ENCODE measurements at regions not wholly inside any gene's neighbourhood (a gene's known extent, or its start where the extent isn't known, plus 50 kb on each side); places are given as distances from the start of the nearest gene placed in this dataset.
A peak's percentile ranks its signal among the peaks of the same experiment; 100 is the strongest.

DNA sequence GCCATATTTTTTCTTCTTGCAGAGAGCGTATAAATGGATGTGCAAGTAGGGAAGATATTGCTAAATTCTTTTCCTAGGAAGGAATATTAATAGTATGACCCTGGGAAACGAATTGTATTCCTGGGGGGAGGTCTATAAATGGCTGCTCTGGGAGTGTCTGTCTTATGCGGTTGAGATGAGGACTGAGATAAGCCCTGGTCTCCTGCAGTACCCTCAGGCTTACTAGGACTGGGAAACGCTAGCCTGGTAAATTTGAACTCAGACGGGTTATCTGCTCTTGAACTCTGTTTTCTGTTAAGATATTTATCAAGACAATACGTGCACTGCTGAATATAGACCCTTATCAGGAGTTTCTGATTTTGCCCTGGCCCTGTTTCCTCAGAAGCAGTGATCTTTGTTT lies 1126.4 kb upstream of the C9orf72 start:
- Mint-ChIP-seq H3K9me3 (peaks cover 13% of the 10 kb centered on the region), H3K27me3 (no peaks in the 10 kb centered on the region), H3K4me3 (no peak overlapping the region), H3K36me3 (peaks cover 16% of the 10 kb centered on the region), H3K4me1 (ENCODE audit: low read depth in 2 of 2) (no peaks in the 10 kb centered on the region), H3K27ac (no peak overlapping the region)
- no peak for ATAC-seq
- DNase-seq (ENCODE audit: low spot score), result no peak

DNA sequence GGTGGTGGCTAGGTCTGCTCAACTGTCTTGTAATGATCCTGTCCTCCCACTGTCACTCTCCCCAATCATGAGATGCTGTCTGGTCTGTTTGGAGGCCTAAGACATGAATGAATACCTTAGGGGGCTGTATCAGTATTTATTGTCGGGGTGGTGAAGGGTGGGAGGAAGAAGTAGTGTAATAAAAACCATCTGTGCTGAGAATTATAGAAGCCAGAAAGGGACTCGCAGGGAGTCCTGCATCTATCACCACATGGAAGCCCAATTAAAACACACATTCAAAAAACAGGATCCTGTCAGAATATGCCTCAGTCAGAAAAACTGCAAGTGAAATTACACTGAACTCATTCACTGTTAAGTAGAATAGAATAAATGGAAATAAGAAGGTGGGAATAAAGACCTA lies 1134.3 kb upstream of the C9orf72 start:
- Mint-ChIP-seq H3K27me3 (no peaks in the 10 kb centered on the region), H3K4me3 (no peak overlapping the region), H3K9me3 (peaks cover 14% of the 10 kb centered on the region), H3K4me1 (ENCODE audit: low read depth in 2 of 2) (no peaks in the 10 kb centered on the region), H3K36me3 (peaks cover 5% of the 10 kb centered on the region), H3K27ac (no peak overlapping the region)
- ATAC-seq (no peak), DNase-seq (ENCODE audit: low spot score) (no peak)

DNA sequence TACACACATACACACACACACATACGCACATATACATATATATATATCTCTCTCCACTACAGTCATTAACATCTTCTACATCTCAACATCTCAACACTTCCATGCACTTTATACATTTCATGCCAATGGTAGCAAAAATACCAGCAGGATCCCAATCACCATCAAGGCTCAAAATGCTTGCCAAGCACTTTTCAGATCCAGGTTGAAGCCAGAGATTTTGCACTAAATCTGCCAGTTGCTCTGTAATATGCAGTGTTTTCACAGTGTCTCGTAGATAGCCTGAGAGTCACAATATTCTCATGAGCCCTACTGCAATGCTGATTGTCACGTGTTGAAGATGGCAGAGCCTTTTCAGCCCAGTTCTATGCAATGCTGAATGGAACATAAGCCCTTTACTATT lies 1140.9 kb upstream of the C9orf72 start:
- no peak overlapping the region for H3K4me3 Mint-ChIP-seq
- no peaks in the 10 kb centered on the region for H3K36me3 Mint-ChIP-seq
- peaks cover 4% of the 10 kb centered on the region for H3K9me3 Mint-ChIP-seq
- DNase-seq (ENCODE audit: low spot score) (no peak), ATAC-seq (no peak)
- no peaks in the 10 kb centered on the region for H3K4me1 Mint-ChIP-seq (ENCODE audit: low read depth in 2 of 2)
- no peak overlapping the region for H3K27ac Mint-ChIP-seq
- H3K27me3 Mint-ChIP-seq, result no peaks in the 10 kb centered on the region

DNA sequence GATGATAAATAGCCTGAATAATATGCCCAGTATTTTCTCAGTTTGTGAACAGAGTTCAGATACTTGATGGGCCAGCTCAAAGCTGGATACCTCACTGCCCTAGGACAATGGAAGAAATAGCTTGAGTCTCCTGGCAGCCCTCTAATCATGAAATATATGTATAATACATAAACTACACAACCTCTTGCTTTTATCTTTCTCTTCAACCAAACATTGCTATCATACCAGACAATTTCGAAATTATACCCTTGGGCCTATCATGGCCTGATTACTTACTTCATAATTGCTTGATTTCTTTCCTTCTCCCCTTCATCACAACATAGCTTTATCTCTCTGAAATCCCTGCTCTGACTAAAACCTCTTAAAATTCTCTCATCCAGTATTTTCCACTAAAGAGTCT lies 1144.9 kb upstream of the C9orf72 start:
- H3K4me3 Mint-ChIP-seq, result no peak overlapping the region

DNA sequence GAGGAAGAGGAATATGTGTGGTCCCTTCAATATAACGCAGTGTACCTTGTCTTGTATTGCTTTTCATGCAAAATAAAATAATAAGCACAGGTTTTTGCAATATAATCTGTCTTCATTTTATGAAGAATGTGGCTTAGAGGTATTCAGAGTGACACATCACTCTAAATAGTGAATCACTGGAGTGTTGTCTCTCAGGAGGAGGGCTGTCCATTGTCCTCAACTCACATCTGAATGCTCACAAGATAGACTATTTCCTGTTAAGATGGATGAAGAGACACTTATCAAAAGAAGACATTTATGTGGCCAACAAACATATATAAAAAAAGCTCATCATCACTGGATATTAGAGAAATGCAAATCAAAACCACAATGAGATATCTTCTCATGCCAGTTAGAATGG lies 1147.5 kb upstream of the C9orf72 start:
- no peaks in the 10 kb centered on the region for H3K36me3 Mint-ChIP-seq
- no peak for DNase-seq (ENCODE audit: low spot score)
- H3K27me3 Mint-ChIP-seq, result no peaks in the 10 kb centered on the region
- H3K4me1 Mint-ChIP-seq (ENCODE audit: low read depth in 2 of 2), result no peaks in the 10 kb centered on the region
- no peak overlapping the region for H3K27ac Mint-ChIP-seq
- ATAC-seq, result no peak
- H3K9me3 Mint-ChIP-seq, result no peaks in the 10 kb centered on the region
- H3K4me3 Mint-ChIP-seq, result no peak overlapping the region

More for the DNA sequence above, 1144.9 kb upstream of the C9orf72 start:
- DNase-seq (ENCODE audit: low spot score) (no peak), ATAC-seq (no peak)
- Mint-ChIP-seq H3K9me3 (peaks cover 3% of the 10 kb centered on the region), H3K36me3 (no peaks in the 10 kb centered on the region), H3K27me3 (no peaks in the 10 kb centered on the region), H3K27ac (no peak overlapping the region), H3K4me1 (ENCODE audit: low read depth in 2 of 2) (no peaks in the 10 kb centered on the region)

DNA sequence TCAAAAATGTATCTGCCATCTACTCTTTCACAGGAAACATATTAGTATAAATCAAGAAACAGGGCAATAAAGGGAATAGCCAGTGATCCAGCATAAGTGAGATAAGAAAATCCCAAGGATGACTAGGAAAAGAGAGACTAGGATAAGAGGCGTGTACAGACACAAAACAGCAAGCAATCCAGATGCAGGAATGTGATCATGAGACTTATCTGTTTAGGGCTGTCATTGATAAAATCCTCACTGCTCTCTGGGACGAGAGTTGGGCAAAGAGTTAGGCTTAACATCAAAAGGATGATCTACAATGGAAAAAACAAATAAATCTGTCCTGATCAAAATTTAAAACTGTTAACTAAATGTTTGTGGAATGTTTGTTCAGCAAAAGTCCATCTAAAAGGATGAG lies 1156.8 kb upstream of the C9orf72 start:
- no peak for ATAC-seq
- Mint-ChIP-seq H3K4me3 (no peak overlapping the region), H3K36me3 (peaks cover 12% of the 10 kb centered on the region), H3K9me3 (peaks cover 12% of the 10 kb centered on the region), H3K27ac (no peak overlapping the region), H3K4me1 (ENCODE audit: low read depth in 2 of 2) (no peaks in the 10 kb centered on the region), H3K27me3 (no peaks in the 10 kb centered on the region)
- no peak for DNase-seq (ENCODE audit: low spot score)

DNA sequence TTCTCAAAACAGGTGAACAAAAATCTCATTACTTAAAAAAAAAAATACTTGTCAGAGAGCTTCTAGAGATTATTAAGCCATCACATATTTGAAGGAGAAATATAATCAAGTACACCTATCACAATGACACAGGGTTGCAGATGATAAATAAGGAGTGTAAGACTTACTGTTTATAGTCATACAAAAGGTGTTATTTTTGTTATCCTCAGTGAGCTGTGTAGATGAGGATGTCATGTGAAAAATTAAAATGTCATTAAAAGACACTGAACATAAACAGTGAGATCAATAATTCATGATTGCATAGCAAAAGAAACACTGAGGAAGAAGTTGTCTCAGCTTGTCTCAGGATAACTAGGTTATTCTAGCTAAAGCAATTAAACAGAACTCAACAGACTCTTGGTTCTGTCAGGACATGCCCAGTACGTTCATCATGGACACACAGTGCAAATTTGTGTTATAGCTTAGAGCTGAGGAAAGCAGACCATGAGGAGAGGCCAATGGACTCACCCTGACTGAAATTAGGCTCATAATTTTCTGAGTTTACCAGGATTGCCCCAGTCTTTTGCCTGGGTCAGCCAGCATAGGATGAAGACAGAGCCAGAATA lies 1162.6 kb upstream of the C9orf72 start:
- no peaks in the 10 kb centered on the region for H3K27me3 Mint-ChIP-seq
- H3K9me3 Mint-ChIP-seq, result peaks cover 5% of the 10 kb centered on the region
- H3K36me3 Mint-ChIP-seq, result no peaks in the 10 kb centered on the region
- no peak overlapping the region for H3K27ac Mint-ChIP-seq
- H3K4me3 Mint-ChIP-seq, result no peak overlapping the region
- ATAC-seq (no peak), DNase-seq (ENCODE audit: low spot score) (no peak)
- H3K4me1 Mint-ChIP-seq (ENCODE audit: low read depth in 2 of 2), result no peaks in the 10 kb centered on the region

DNA sequence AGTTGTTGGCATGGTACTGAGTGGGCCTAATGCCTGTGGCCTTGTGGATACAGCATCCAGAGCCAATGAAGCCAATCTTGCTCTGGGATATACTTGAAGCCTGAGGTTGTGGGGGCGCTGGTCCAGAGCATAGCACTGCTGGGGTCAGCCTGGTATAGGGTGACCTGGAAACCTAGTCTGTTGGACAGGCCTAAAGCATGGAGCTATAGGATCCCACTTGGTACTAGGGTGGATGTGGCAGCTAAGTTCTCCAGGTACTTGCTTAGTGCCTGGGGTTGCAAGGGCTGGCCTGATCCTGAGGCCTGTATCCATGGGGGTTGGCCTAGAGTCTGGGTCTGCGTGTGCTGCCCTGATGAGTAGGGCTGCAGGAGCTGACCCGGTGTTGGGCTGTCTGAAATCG lies 1168.2 kb upstream of the C9orf72 start:
- Mint-ChIP-seq H3K27ac (no peak overlapping the region), H3K27me3 (no peaks in the 10 kb centered on the region), H3K4me1 (ENCODE audit: low read depth in 2 of 2) (no peaks in the 10 kb centered on the region), H3K4me3 (no peak overlapping the region), H3K36me3 (peaks cover 22% of the 10 kb centered on the region), H3K9me3 (peaks cover 13% of the 10 kb centered on the region)
- DNase-seq (ENCODE audit: low spot score) (no peak), ATAC-seq (peak in 1 of 2 donors; percentile 32)

DNA sequence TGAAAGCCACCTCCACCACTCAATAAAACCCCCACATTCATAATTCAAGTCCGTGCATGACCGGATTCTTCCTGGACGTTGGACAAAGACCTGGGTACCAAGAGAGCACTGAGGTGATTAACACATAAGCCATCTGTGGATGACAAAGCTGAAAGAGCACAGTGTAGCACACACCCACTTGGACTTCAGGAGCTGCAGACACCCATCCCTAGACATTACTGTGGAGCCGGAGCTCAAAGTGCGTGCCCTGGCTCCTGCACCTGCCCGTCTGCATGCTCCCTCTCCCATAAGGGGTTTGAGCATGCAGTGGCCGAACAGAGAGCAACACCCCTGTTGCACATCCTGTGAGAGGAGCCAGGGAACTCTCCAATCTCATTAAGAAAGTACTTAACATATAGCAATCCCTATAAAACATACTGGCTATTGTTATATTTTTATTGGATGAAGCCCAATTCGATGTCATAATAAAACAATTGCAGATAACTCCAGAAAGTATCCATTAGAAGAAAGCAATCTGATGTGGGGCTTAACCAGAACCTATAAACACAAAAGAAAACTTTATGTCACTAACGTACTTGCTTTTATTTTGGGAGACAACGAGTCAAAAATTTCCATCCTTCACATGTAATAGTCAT lies 1174.2 kb upstream of the C9orf72 start:
- DNase-seq (ENCODE audit: low spot score), result no peak
- Mint-ChIP-seq H3K9me3 (peaks cover 13% of the 10 kb centered on the region), H3K27me3 (no peaks in the 10 kb centered on the region)

DNA sequence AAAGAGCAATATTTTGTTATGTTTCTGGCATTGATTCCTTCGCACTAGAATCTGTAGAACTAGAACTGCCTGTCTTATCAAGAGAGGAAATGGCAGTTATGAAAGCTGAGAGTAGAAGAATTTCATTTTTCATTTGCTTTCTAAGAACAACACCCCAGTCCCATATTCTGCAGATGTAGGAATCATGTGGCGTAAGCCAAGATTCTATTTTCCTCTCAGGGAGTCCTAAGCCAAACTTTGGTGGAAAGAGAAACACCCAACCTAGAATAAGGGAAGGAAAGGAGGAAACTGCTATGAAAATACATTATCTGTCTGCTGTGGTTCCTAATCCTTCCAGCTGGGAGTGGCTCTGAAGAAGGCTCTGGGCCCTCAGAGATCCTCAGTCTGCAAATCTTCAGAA lies 1176.9 kb upstream of the C9orf72 start:
- ATAC-seq, result no peak
- DNase-seq (ENCODE audit: low spot score), result no peak
- peaks cover 7% of the 10 kb centered on the region for H3K36me3 Mint-ChIP-seq
- H3K4me3 Mint-ChIP-seq, result no peak overlapping the region
- no peak overlapping the region for H3K27ac Mint-ChIP-seq
- no peaks in the 10 kb centered on the region for H3K4me1 Mint-ChIP-seq (ENCODE audit: low read depth in 2 of 2)
- no peaks in the 10 kb centered on the region for H3K27me3 Mint-ChIP-seq
- peaks cover 5% of the 10 kb centered on the region for H3K9me3 Mint-ChIP-seq

More for the DNA sequence above, 1174.2 kb upstream of the C9orf72 start:
- no peak overlapping the region for H3K4me3 Mint-ChIP-seq
- ATAC-seq, result no peak
- no peak overlapping the region for H3K27ac Mint-ChIP-seq
- peaks cover 27% of the 10 kb centered on the region for H3K36me3 Mint-ChIP-seq
- H3K4me1 Mint-ChIP-seq (ENCODE audit: low read depth in 2 of 2), result no peaks in the 10 kb centered on the region

DNA sequence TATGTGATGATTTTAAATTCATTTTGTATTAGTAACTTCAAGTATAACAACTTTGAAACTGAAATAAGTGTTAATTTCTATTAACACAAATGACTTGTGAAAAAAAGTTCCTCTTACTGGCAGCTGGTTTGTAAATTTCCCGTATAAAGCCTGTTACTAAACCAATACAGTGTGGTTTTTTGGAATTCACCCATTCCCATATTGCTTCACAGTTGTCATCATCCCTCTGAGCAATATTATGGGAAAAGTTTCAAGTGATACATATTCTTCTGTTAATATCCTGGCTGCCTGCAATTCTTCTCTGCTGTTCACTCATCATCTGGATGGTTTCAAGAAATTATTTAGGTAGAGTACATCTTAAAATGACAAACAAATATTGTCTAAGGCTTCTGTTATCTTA lies 1185.1 kb upstream of the C9orf72 start:
- ATAC-seq (no peak), DNase-seq (ENCODE audit: low spot score) (no peak)
- H3K36me3 Mint-ChIP-seq, result peaks cover 4% of the 10 kb centered on the region
- no peak overlapping the region for H3K27ac Mint-ChIP-seq
- peaks cover 0 to 3% of the 10 kb centered on the region in 2 donors for H3K4me1 Mint-ChIP-seq (ENCODE audit: low read depth in 2 of 2)
- peaks cover 6% of the 10 kb centered on the region for H3K9me3 Mint-ChIP-seq
- H3K27me3 Mint-ChIP-seq, result no peaks in the 10 kb centered on the region
- no peak overlapping the region for H3K4me3 Mint-ChIP-seq

DNA sequence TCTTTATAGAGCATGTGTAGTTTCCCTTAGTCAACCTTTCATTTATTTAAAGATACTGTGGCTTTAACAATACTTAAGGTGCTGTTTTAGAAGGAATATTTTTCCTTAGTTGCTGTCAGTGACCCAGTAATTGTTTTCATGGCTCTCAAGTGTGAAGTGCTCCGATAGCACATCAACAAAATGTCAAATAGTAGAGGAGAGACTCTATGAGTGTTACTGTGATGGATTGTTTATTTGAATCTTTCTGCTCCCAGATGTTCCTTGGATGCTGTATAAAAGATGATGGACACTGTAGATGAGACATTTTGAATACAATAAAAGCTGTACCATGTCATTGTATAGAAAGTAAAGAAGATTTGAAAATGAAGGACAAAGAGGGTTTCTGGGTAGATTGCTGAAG lies 1185.7 kb upstream of the C9orf72 start:
- no peak for DNase-seq (ENCODE audit: low spot score)
- H3K27ac Mint-ChIP-seq, result no peak overlapping the region
- H3K4me3 Mint-ChIP-seq, result no peak overlapping the region
- H3K4me1 Mint-ChIP-seq (ENCODE audit: low read depth in 2 of 2), result peaks cover 0 to 3% of the 10 kb centered on the region in 2 donors
- peaks cover 6% of the 10 kb centered on the region for H3K9me3 Mint-ChIP-seq
- ATAC-seq, result no peak
- no peaks in the 10 kb centered on the region for H3K27me3 Mint-ChIP-seq
- peaks cover 4% of the 10 kb centered on the region for H3K36me3 Mint-ChIP-seq

DNA sequence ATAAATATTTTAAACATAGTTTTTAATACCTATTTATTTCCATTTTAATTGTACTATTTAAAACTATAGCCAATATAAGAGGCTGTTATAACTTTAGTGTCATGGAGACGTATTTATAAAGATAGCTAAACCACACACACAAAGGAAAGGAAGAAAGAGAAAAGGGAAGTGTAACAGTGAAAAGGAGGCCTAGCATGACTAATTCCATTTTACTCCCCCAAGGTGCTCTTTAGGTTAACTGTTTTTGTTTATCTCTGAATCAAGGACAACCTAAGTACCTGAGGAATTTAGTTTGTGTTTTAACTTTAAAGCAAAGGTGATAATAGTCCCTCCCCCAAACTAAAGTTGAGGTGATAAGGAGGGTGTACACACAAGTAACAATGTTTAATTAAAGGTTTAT lies 1188.9 kb upstream of the C9orf72 start:
- H3K27me3 Mint-ChIP-seq, result no peaks in the 10 kb centered on the region
- no peak for DNase-seq (ENCODE audit: low spot score)
- no peak overlapping the region for H3K27ac Mint-ChIP-seq
- no peak for ATAC-seq
- peaks cover 0 to 3% of the 10 kb centered on the region in 2 donors for H3K4me1 Mint-ChIP-seq (ENCODE audit: low read depth in 2 of 2)
- peaks cover 4% of the 10 kb centered on the region for H3K36me3 Mint-ChIP-seq
- H3K4me3 Mint-ChIP-seq, result no peak overlapping the region
- H3K9me3 Mint-ChIP-seq, result peaks cover 6% of the 10 kb centered on the region

DNA sequence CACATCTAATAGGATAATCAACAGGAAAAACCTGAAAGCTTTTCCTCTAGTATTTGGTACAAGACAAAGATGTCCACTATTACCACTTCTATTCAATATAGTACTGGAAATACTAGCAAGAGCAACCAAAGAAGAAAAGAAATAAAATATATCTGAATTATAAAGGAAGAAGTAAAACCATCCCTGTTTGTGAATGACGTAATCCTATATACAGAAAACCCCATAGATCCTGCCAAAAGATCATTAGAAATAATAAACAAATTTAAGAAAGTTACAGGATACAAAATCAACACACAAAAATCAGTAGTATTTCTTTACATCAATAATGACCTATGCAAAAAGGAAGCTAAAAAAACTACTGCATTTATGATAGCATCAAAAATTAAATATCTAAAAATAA lies 1191.3 kb upstream of the C9orf72 start:
- no peak for ATAC-seq
- no peak overlapping the region for H3K27ac Mint-ChIP-seq

DNA sequence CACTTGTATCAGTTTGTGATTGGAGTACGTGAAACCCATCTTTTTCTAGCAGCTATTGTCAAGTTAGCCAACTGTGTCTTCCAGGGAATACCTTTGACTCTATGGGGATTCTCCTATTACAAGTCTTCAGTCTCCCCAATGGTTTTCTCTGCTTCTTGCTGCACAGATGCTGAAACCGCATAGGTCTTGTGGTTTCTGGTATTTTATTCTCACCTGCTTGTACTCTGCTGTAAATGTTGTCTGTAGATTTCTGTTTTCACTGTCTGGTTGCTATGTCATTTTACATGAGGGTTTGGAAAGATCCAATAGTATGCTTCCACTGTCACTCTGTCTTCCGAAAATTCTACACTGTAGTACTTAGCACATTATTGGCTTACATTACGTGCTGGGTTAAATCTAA lies 1196.9 kb upstream of the C9orf72 start:
- ATAC-seq (no peak), DNase-seq (ENCODE audit: low spot score) (no peak)
- H3K9me3 Mint-ChIP-seq, result peaks cover 7% of the 10 kb centered on the region
- H3K27ac Mint-ChIP-seq, result no peak overlapping the region
- peaks cover 0 to 7% of the 10 kb centered on the region in 2 donors for H3K4me1 Mint-ChIP-seq (ENCODE audit: low read depth in 2 of 2)
- H3K27me3 Mint-ChIP-seq, result no peaks in the 10 kb centered on the region
- no peak overlapping the region for H3K4me3 Mint-ChIP-seq
- H3K36me3 Mint-ChIP-seq, result peaks cover 7% of the 10 kb centered on the region

More for the DNA sequence above, 1191.3 kb upstream of the C9orf72 start:
- Mint-ChIP-seq H3K4me3 (no peak overlapping the region), H3K4me1 (ENCODE audit: low read depth in 2 of 2) (no peaks in the 10 kb centered on the region), H3K27me3 (no peaks in the 10 kb centered on the region), H3K9me3 (peaks cover 3% of the 10 kb centered on the region), H3K36me3 (no peaks in the 10 kb centered on the region)
- no peak for DNase-seq (ENCODE audit: low spot score)

Measured in natural killer cell treated with Interleukin-12 subunit alpha and Interleukin-12 subunit beta and Interleukin-15 and Interleukin-18, amount 100 ng/mL, for 72 hours (primary cell).